ENCODE measurements at regions not wholly inside any gene's neighbourhood (a gene's known extent, or its start where the extent isn't known, plus 50 kb on each side); places are given as distances from the start of the nearest gene placed in this dataset.

- Histone ChIP-seq H3K9me2 (ENCODE audit: insufficient read depth) (no peaks in the 10 kb centered on the region), H2AFZ (no peak overlapping the region), H3F3A (ENCODE audit: insufficient read depth) (no peaks in the 10 kb centered on the region), H3K27me3 (replicated peaks; ENCODE audit: insufficient read depth) (no peaks in the 10 kb centered on the region), H3K36me3 (ENCODE audit: low read depth) (no peaks in the 10 kb centered on the region), H3K4me3 (no peak overlapping the region), H3K4me1 (ENCODE audit: insufficient read depth) (no peaks in the 10 kb centered on the region), H3K79me2 (ENCODE audit: insufficient read depth) (no peaks in the 10 kb centered on the region), H3K9ac (no peak overlapping the region), H4K20me1 (ENCODE audit: insufficient read depth) (no peaks in the 10 kb centered on the region), H3K4me2 (ENCODE audit: unreplicated experiment) (no peak overlapping the region), H3K27ac (no peak overlapping the region), H3K9me3 (ENCODE audit: low read depth) (peaks cover 3% of the 10 kb centered on the region)
- TF ChIP-seq EZH2 (IDR thresholded peaks at IDR 0.05; ENCODE audit: insufficient read depth, poor library complexity, severe bottlenecking) (no peak), EZH2phosphoT487 (IDR thresholded peaks at IDR 0.05; ENCODE audit: insufficient read depth, low read depth) (no peak)
- WGBS, 2 experiments (ENCODE audit: low coverage in 1 of 2, low lambda C conversion rate in 2 of 2, missing lambda C conversion rate in 2 of 2), result 0 to 4% methylated on average over 1 of the region's 1 CpG
- in situ Hi-C loops (cut with MboI), result no loop called here
- DNase-seq, result no peak
Measured at GRCh38 chr18:65464361-65464760, 286.5 kb upstream of the CDH7 start.

GRCh38 chr18:65459741-65460140 lies 291.1 kb upstream of the CDH7 start:
- Histone ChIP-seq H3F3A (ENCODE audit: insufficient read depth) (no peaks in the 10 kb centered on the region), H3K4me3 (no peak overlapping the region), H3K9me3 (ENCODE audit: low read depth) (no peaks in the 10 kb centered on the region), H3K36me3 (ENCODE audit: low read depth) (no peaks in the 10 kb centered on the region), H3K9me2 (ENCODE audit: insufficient read depth) (no peaks in the 10 kb centered on the region), H3K4me1 (ENCODE audit: insufficient read depth) (no peaks in the 10 kb centered on the region), H3K27ac (no peak overlapping the region), H3K4me2 (ENCODE audit: unreplicated experiment) (no peak overlapping the region), H4K20me1 (ENCODE audit: insufficient read depth) (no peaks in the 10 kb centered on the region), H3K79me2 (ENCODE audit: insufficient read depth) (no peaks in the 10 kb centered on the region), H2AFZ (no peak overlapping the region), H3K27me3 (replicated peaks; ENCODE audit: insufficient read depth) (no peaks in the 10 kb centered on the region), H3K9ac (no peak overlapping the region)
- WGBS, 2 experiments (ENCODE audit: low coverage in 1 of 2, low lambda C conversion rate in 2 of 2, missing lambda C conversion rate in 2 of 2), result 24 to 30% methylated on average over 3 of the region's 3 CpGs
- in situ Hi-C loops (cut with MboI), result no loop called here
- DNase-seq, result no peak
- TF ChIP-seq EZH2phosphoT487 (IDR thresholded peaks at IDR 0.05; ENCODE audit: insufficient read depth, low read depth) (no peak), EZH2 (IDR thresholded peaks at IDR 0.05; ENCODE audit: insufficient read depth, poor library complexity, severe bottlenecking) (no peak)

GRCh38 chr18:65458871-65459270 lies 291.9 kb upstream of the CDH7 start:
- H3K79me2 ChIP-seq (ENCODE audit: insufficient read depth), result no peaks in the 10 kb centered on the region
- no peaks in the 10 kb centered on the region for H3F3A ChIP-seq (ENCODE audit: insufficient read depth)
- no peaks in the 10 kb centered on the region for H3K36me3 ChIP-seq (ENCODE audit: low read depth)
- no peaks in the 10 kb centered on the region for H4K20me1 ChIP-seq (ENCODE audit: insufficient read depth)
- TF ChIP-seq EZH2phosphoT487 (IDR thresholded peaks at IDR 0.05; ENCODE audit: insufficient read depth, low read depth) (no peak), EZH2 (IDR thresholded peaks at IDR 0.05; ENCODE audit: insufficient read depth, poor library complexity, severe bottlenecking) (no peak)
- H2AFZ ChIP-seq, result no peak overlapping the region
- H3K4me1 ChIP-seq (ENCODE audit: insufficient read depth), result no peaks in the 10 kb centered on the region
- no peaks in the 10 kb centered on the region for H3K9me2 ChIP-seq (ENCODE audit: insufficient read depth)
- H3K27me3 ChIP-seq (replicated peaks; ENCODE audit: insufficient read depth), result no peaks in the 10 kb centered on the region
- no peak overlapping the region for H3K27ac ChIP-seq
- no peak for DNase-seq
- no peak overlapping the region for H3K4me3 ChIP-seq
- WGBS, 2 experiments (ENCODE audit: low coverage in 1 of 2, low lambda C conversion rate in 2 of 2, missing lambda C conversion rate in 2 of 2), result 5 to 11% methylated on average over 1 of the region's 1 CpG
- in situ Hi-C loops (cut with MboI), result no loop called here
- no peak overlapping the region for H3K4me2 ChIP-seq (ENCODE audit: unreplicated experiment)
- no peaks in the 10 kb centered on the region for H3K9me3 ChIP-seq (ENCODE audit: low read depth)
- no peak overlapping the region for H3K9ac ChIP-seq

- no peaks in the 10 kb centered on the region for H3K9me3 ChIP-seq (ENCODE audit: low read depth)
- H3K4me1 ChIP-seq (ENCODE audit: insufficient read depth), result no peaks in the 10 kb centered on the region
- no peaks in the 10 kb centered on the region for H3K9me2 ChIP-seq (ENCODE audit: insufficient read depth)
- H3K27me3 ChIP-seq (replicated peaks; ENCODE audit: insufficient read depth), result no peaks in the 10 kb centered on the region
- no peak overlapping the region for H3K27ac ChIP-seq
- no peak for TF ChIP-seq EZH2 (IDR thresholded peaks at IDR 0.05; ENCODE audit: insufficient read depth, poor library complexity, severe bottlenecking)
- no peak for TF ChIP-seq EZH2phosphoT487 (IDR thresholded peaks at IDR 0.05; ENCODE audit: insufficient read depth, low read depth)
- no peaks in the 10 kb centered on the region for H3K36me3 ChIP-seq (ENCODE audit: low read depth)
- DNase-seq, result no peak
- H3K79me2 ChIP-seq (ENCODE audit: insufficient read depth), result no peaks in the 10 kb centered on the region
- 14% methylated on average over 3 of the region's 3 CpGs for WGBS, 2 experiments (ENCODE audit: low coverage in 1 of 2, low lambda C conversion rate in 2 of 2, missing lambda C conversion rate in 2 of 2)
- H3K4me2 ChIP-seq (ENCODE audit: unreplicated experiment), result no peak overlapping the region
- no peak overlapping the region for H2AFZ ChIP-seq
- H3K4me3 ChIP-seq, result no peak overlapping the region
- H3F3A ChIP-seq (ENCODE audit: insufficient read depth), result no peaks in the 10 kb centered on the region
- no peaks in the 10 kb centered on the region for H4K20me1 ChIP-seq (ENCODE audit: insufficient read depth)
- in situ Hi-C loops (cut with MboI), result no loop called here
- no peak overlapping the region for H3K9ac ChIP-seq
Measured at GRCh38 chr18:65439188-65439587, 311.6 kb upstream of the CDH7 start.

GRCh38 chr18:65436430-65436829 lies 314.4 kb upstream of the CDH7 start:
- Histone ChIP-seq H3K27me3 (replicated peaks; ENCODE audit: insufficient read depth) (no peaks in the 10 kb centered on the region), H3K36me3 (ENCODE audit: low read depth) (no peaks in the 10 kb centered on the region), H3K4me1 (ENCODE audit: insufficient read depth) (no peaks in the 10 kb centered on the region), H3K79me2 (ENCODE audit: insufficient read depth) (no peaks in the 10 kb centered on the region), H3K9me2 (ENCODE audit: insufficient read depth) (no peaks in the 10 kb centered on the region), H3K9ac (no peak overlapping the region), H3K27ac (no peak overlapping the region), H3K4me2 (ENCODE audit: unreplicated experiment) (no peak overlapping the region), H3K9me3 (ENCODE audit: low read depth) (no peaks in the 10 kb centered on the region), H3F3A (ENCODE audit: insufficient read depth) (no peaks in the 10 kb centered on the region), H2AFZ (no peak overlapping the region), H3K4me3 (no peak overlapping the region), H4K20me1 (ENCODE audit: insufficient read depth) (no peaks in the 10 kb centered on the region)
- TF ChIP-seq EZH2 (IDR thresholded peaks at IDR 0.05; ENCODE audit: insufficient read depth, poor library complexity, severe bottlenecking) (no peak), EZH2phosphoT487 (IDR thresholded peaks at IDR 0.05; ENCODE audit: insufficient read depth, low read depth) (no peak)
- 39 to 64% methylated on average over 4 of the region's 4 CpGs for WGBS, 2 experiments (ENCODE audit: low coverage in 1 of 2, low lambda C conversion rate in 2 of 2, missing lambda C conversion rate in 2 of 2)
- in situ Hi-C loops (cut with MboI), result no loop called here
- no peak for DNase-seq

All from GM23248 (cell line).